ENCODE measurements at regions not wholly inside any gene's neighbourhood (a gene's known extent, or its start where the extent isn't known, plus 50 kb on each side); places are given as distances from the start of the nearest gene placed in this dataset.

GRCh38 chr1:14294860-14295536 is 303.5 kb upstream of the KAZN start:
- Histone ChIP-seq H3K27ac (replicated peaks) (no peak overlapping the region), H3K27me3 (ENCODE audit: insufficient read depth, poor library complexity, severe bottlenecking) (no peaks in the 10 kb centered on the region), H3K4me3 (replicated peaks; ENCODE audit: insufficient read depth, low read length) (no peak overlapping the region)
- TF ChIP-seq CTCF (IDR thresholded peaks at IDR 0.05; ENCODE audit: insufficient read depth, low read length) (no peak), SPI1 (IDR thresholded peaks at IDR 0.05; ENCODE audit: borderline replicate concordance, low read depth) (no peak), GABPA (IDR thresholded peaks at IDR 0.05; ENCODE audit: low read depth) (no peak), REST (IDR thresholded peaks at IDR 0.05; ENCODE audit: insufficient replicate concordance, low read depth) (no peak), POLR2AphosphoS5 (IDR thresholded peaks at IDR 0.05; ENCODE audit: low read depth) (no peak)
- DNase-seq (ENCODE audit: low read depth in 1 of 2, low spot score in 1 of 2): no peak

- TF ChIP-seq REST (IDR thresholded peaks at IDR 0.05; ENCODE audit: insufficient replicate concordance, low read depth) (no peak), GABPA (IDR thresholded peaks at IDR 0.05; ENCODE audit: low read depth) (no peak), CTCF (IDR thresholded peaks at IDR 0.05; ENCODE audit: insufficient read depth, low read length) (no peak), SPI1 (IDR thresholded peaks at IDR 0.05; ENCODE audit: borderline replicate concordance, low read depth) (no peak)
- no peak for DNase-seq (ENCODE audit: low read depth in 1 of 2, low spot score in 1 of 2)
- H3K27ac ChIP-seq (replicated peaks): no peak overlapping the region
These were observed 301.7 kb upstream of the KAZN start for GRCh38 chr1:14296795-14297194.

GRCh38 chr1:14297356-14297755 is 301.1 kb upstream of the KAZN start:
- H3K27me3 ChIP-seq (ENCODE audit: insufficient read depth, poor library complexity, severe bottlenecking): no peaks in the 10 kb centered on the region
- no peak for DNase-seq (ENCODE audit: low read depth in 1 of 2, low spot score in 1 of 2)
- H3K4me3 ChIP-seq (replicated peaks; ENCODE audit: insufficient read depth, low read length): no peak overlapping the region
- TF ChIP-seq GABPA (IDR thresholded peaks at IDR 0.05; ENCODE audit: low read depth): no peak
- no peak overlapping the region for H3K27ac ChIP-seq (replicated peaks)

More at GRCh38 chr1:14296795-14297194, 301.7 kb upstream of the KAZN start:
- no peaks in the 10 kb centered on the region for H3K27me3 ChIP-seq (ENCODE audit: insufficient read depth, poor library complexity, severe bottlenecking)
- H3K4me3 ChIP-seq (replicated peaks; ENCODE audit: insufficient read depth, low read length): no peak overlapping the region

GRCh38 chr1:14298806-14299205 is 299.7 kb upstream of the KAZN start:
- Histone ChIP-seq H3K27me3 (ENCODE audit: insufficient read depth, poor library complexity, severe bottlenecking) (no peaks in the 10 kb centered on the region), H3K4me3 (replicated peaks; ENCODE audit: insufficient read depth, low read length) (no peak overlapping the region), H3K27ac (replicated peaks) (no peak overlapping the region)
- DNase-seq (ENCODE audit: low read depth in 1 of 2, low spot score in 1 of 2): no peak
- TF ChIP-seq SPI1 (IDR thresholded peaks at IDR 0.05; ENCODE audit: borderline replicate concordance, low read depth): no peak
- no peak for TF ChIP-seq POLR2AphosphoS5 (IDR thresholded peaks at IDR 0.05; ENCODE audit: low read depth)
- no peak for TF ChIP-seq CTCF (IDR thresholded peaks at IDR 0.05; ENCODE audit: insufficient read depth, low read length)
- TF ChIP-seq GABPA (IDR thresholded peaks at IDR 0.05; ENCODE audit: low read depth): no peak
